Effector memory CD4-positive, alpha-beta T cell (primary cell): ENCODE measurements at regions not wholly inside any gene's neighbourhood (a gene's known extent, or its start where the extent isn't known, plus 50 kb on each side); places are given as distances from the start of the nearest gene placed in this dataset.
"Not testable (repeated sequence)": the region's sequence is repeated elsewhere in the genome, so short reads cannot be mapped to it uniquely, and the experiment has no call there.

Experiments used
- DNase-seq, 3 donors: peaks; one replicate each; pipeline ENCODE4 v3.0.0-alpha.2; 2020
- H3K27ac ChIP-seq: 2 replicates; pipeline ENCODE4 v1.7.0; 2013; ENCODE audit warnings: mild to moderate bottlenecking, low read length, moderate library complexity; ENCODE audit not compliant: insufficient read depth, poor library complexity, severe bottlenecking
- H3K27me3 ChIP-seq: replicated peaks from 2 replicates; pipeline ENCODE4 v1.7.0; 2013; ENCODE audit warnings: mild to moderate bottlenecking, low read length; ENCODE audit not compliant: insufficient read depth, control insufficient read depth, poor library complexity, severe bottlenecking
- H3K36me3 ChIP-seq: 2 replicates; pipeline ENCODE4 v1.7.0; 2013; ENCODE audit warnings: mild to moderate bottlenecking, low read length, moderate library complexity; ENCODE audit not compliant: control insufficient read depth, insufficient read depth
- H3K4me1 ChIP-seq: 2 replicates; pipeline ENCODE4 v1.7.0; 2013; ENCODE audit warnings: low read length, mild to moderate bottlenecking; ENCODE audit not compliant: control insufficient read depth, insufficient read depth, poor library complexity, severe bottlenecking
- H3K4me3 ChIP-seq: 2 replicates; pipeline ENCODE4 v1.7.0; 2013; ENCODE audit warnings: low read length, low read depth, mild to moderate bottlenecking; ENCODE audit not compliant: insufficient read depth, poor library complexity, severe bottlenecking
- H3K9me3 ChIP-seq: 2 replicates; pipeline ENCODE4 v1.7.0; 2013; ENCODE audit warnings: mild to moderate bottlenecking, low read length, moderate library complexity; ENCODE audit not compliant: control insufficient read depth

DNA sequence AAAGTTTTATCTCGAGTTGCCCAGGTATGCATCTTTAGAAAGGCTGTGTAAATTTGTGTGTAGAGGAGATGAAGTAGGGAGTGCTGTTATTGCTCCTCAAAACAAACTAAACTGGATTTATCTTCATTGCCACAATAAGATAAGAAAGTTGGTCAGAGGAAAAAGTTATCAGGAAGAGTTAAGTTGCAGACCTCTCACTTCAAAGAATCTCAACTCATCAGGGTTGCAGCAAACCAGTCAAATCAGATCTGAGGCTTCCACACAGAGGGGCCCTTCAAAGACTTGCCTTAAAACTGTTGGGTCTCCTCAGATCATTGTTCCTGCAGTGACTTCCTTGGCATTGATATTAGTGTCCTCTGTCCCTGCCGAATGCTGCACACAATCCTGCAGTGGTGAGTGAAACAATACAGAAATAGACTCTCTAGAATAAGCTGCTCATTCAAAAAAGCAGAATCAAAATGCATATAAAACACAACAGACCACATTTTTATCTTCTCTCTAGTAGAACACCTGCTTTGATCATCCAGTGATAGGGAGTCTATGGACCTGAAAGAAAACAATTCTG lies 191.2 kb upstream of the CBLB start:
- Histone ChIP-seq H3K4me1 (no peaks in the 10 kb centered on the region), H3K27me3 (no peaks in the 10 kb centered on the region), H3K4me3 (no peak overlapping the region), H3K36me3 (no peaks in the 10 kb centered on the region), H3K9me3 (no peaks in the 10 kb centered on the region), H3K27ac (no peak overlapping the region)
- DNase-seq: no peak

GRCh38 chr3:106063909-106064308 lies 195.1 kb upstream of the CBLB start:
- Histone ChIP-seq H3K4me3 (no peak overlapping the region), H3K36me3 (no peaks in the 10 kb centered on the region), H3K27me3 (no peaks in the 10 kb centered on the region), H3K4me1 (no peaks in the 10 kb centered on the region), H3K9me3 (no peaks in the 10 kb centered on the region), H3K27ac (no peak overlapping the region)
- DNase-seq: no peak

- Histone ChIP-seq H3K27ac (no peak overlapping the region), H3K36me3 (no peaks in the 10 kb centered on the region), H3K27me3 (no peaks in the 10 kb centered on the region), H3K4me1 (no peaks in the 10 kb centered on the region), H3K4me3 (no peak overlapping the region), H3K9me3 (no peaks in the 10 kb centered on the region)
- DNase-seq: no peak
Observed at GRCh38 chr3:106065831-106066230, 197.0 kb upstream of the CBLB start.

GRCh38 chr3:106067711-106068110 lies 198.9 kb upstream of the CBLB start:
- no peak overlapping the region for H3K27ac ChIP-seq
- no peaks in the 10 kb centered on the region for H3K9me3 ChIP-seq
- H3K27me3 ChIP-seq: no peaks in the 10 kb centered on the region
- H3K36me3 ChIP-seq: no peaks in the 10 kb centered on the region
- no peak for DNase-seq
- no peaks in the 10 kb centered on the region for H3K4me1 ChIP-seq
- H3K4me3 ChIP-seq: no peak overlapping the region

GRCh38 chr3:106068381-106068780 lies 199.6 kb upstream of the CBLB start:
- Histone ChIP-seq H3K9me3 (no peaks in the 10 kb centered on the region), H3K4me3 (no peak overlapping the region), H3K36me3 (no peaks in the 10 kb centered on the region), H3K27ac (no peak overlapping the region), H3K27me3 (no peaks in the 10 kb centered on the region), H3K4me1 (no peaks in the 10 kb centered on the region)
- no peak for DNase-seq

DNA sequence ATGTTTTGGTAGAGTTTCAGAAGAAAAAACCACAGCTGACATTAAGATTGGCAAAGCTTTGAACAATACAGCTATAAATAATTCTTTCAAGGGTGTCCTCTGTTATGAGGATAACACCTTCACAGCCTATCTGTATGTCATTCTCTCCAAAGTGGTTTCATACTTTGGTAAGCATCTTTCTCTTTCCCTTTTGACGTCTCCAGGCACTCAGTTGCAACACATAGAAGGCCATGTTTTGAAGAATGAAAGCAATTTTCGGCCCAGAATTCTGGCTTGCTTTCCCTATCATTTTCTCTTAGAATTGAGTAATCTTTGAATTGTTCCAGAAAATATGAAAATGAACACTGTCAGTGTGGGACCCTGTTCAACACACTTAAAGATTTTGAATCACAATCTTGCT lies 200.0 kb upstream of the CBLB start:
- H3K27me3 ChIP-seq: no peaks in the 10 kb centered on the region
- no peak overlapping the region for H3K4me3 ChIP-seq
- no peaks in the 10 kb centered on the region for H3K9me3 ChIP-seq
- no peaks in the 10 kb centered on the region for H3K4me1 ChIP-seq
- DNase-seq: no peak
- no peaks in the 10 kb centered on the region for H3K36me3 ChIP-seq
- H3K27ac ChIP-seq: no peak overlapping the region

DNA sequence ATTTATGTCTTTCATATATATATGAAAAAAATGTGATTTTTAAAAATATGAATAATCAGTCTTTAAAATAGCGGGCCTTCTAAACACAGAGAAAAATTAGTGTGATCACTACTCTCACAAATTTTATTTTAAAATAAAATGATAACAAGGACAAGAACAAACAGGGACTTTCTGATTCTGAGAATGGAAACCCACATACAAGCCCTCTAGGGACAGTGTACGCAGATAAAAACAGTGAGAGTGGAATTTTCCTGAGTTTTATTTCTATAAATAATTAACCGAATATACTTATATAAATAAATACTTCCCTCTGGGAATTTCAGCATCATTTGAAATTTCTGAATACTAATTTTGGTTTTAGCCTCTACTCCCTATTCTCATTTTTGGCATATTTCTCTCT lies 201.4 kb upstream of the CBLB start:
- H3K36me3 ChIP-seq: no peaks in the 10 kb centered on the region
- H3K27ac ChIP-seq: no peak overlapping the region
- no peaks in the 10 kb centered on the region for H3K27me3 ChIP-seq
- H3K4me1 ChIP-seq: no peaks in the 10 kb centered on the region
- no peak overlapping the region for H3K4me3 ChIP-seq
- DNase-seq: no peak
- no peaks in the 10 kb centered on the region for H3K9me3 ChIP-seq

DNA sequence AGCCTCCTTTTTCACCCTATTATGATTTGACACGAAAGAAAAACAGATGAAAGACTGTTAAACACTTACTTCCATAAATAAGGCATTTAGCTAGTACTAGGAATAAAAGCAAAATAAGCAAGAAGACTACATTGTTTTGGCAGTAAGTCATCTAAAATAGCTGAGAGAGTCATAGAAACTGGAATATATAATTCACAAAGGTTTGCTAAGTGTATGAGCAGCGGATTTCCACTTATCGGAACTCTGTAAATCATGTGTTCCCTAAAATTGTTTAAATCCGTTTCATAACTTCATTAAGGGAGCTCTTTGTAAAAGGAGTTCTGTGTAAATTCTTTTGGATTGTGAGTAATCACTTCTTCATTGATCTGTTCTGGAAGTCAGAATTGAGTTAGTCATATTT lies 202.5 kb upstream of the CBLB start:
- Histone ChIP-seq H3K36me3 (no peaks in the 10 kb centered on the region), H3K4me1 (no peaks in the 10 kb centered on the region), H3K9me3 (no peaks in the 10 kb centered on the region), H3K27ac (no peak overlapping the region), H3K27me3 (no peaks in the 10 kb centered on the region), H3K4me3 (no peak overlapping the region)
- no peak for DNase-seq

GRCh38 chr3:106072596-106072995 lies 203.8 kb upstream of the CBLB start:
- H3K27ac ChIP-seq, H3K27me3 ChIP-seq, DNase-seq, H3K36me3 ChIP-seq, H3K4me1 ChIP-seq, H3K4me3 ChIP-seq, H3K9me3 ChIP-seq: not testable (repeated sequence)

- H3K9me3 ChIP-seq, DNase-seq, H3K27ac ChIP-seq, H3K4me3 ChIP-seq, H3K4me1 ChIP-seq, H3K36me3 ChIP-seq, H3K27me3 ChIP-seq: not testable (repeated sequence)
Observed at GRCh38 chr3:106073806-106074205, 205.0 kb upstream of the CBLB start.

DNA sequence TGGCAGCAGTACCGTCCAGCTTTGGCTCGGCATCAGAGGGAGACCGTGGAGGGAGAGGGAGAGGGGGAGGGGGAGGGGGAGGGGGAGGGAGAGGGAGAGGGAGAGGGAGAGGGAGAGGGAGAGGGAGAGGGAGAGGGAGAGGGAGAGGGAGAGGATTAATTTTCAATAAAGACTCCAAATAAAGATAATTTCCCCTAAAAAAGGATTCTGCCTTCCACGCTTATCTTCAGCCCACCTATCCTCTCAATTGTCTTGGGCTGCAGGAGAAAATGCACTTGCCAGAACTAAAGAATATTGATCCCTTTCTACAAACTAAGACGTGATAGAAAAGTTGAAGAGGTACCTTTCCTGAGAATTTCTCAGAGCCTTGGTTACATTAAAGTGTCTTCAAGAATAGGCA lies 206.9 kb upstream of the CBLB start:
- H3K9me3 ChIP-seq, H3K4me1 ChIP-seq, H3K4me3 ChIP-seq, H3K36me3 ChIP-seq, DNase-seq, H3K27ac ChIP-seq, H3K27me3 ChIP-seq: not testable (repeated sequence)
